Neural cell (in vitro differentiated cells): ENCODE measurements at regions not wholly inside any gene's neighbourhood (a gene's known extent, or its start where the extent isn't known, plus 50 kb on each side); places are given as distances from the start of the nearest gene placed in this dataset.

Source experiments
- H2AFZ ChIP-seq: fragments of 200-600, 300-800 bp; sonication (generic), shearing (Covaris generic); 2 replicates; pipeline ENCODE4 v1.6.0; 2014; ENCODE audit warnings: low read depth, mild to moderate bottlenecking, antibody characterized with exemption, low read length, moderate library complexity
- H3F3A ChIP-seq: fragments of 200-600 bp; shearing (Covaris generic); 2 replicates; pipeline ENCODE4 v1.6.1; 2016; ENCODE audit warnings: mild to moderate bottlenecking, moderate library complexity, mixed read lengths, antibody characterized with exemption, low read length; ENCODE audit not compliant: insufficient read depth, poor library complexity, severe bottlenecking
- H3K27ac ChIP-seq: fragments of 200-600, 300-800 bp; sonication (generic), shearing (Covaris generic); 2 replicates; pipeline ENCODE4 v1.5.1; 2014; ENCODE audit warnings: mild to moderate bottlenecking, low read length, moderate library complexity
- H3K27me3 ChIP-seq: fragments of 300-800, 200-600 bp; sonication (generic), shearing (Covaris generic); 2 replicates; pipeline ENCODE4 v1.6.0; 2014; ENCODE audit warnings: mild to moderate bottlenecking, low read depth, low read length, moderate library complexity; ENCODE audit not compliant: insufficient read depth
- H3K36me3 ChIP-seq: fragments of 300-800, 200-600 bp; sonication (generic), shearing (Covaris generic); 2 replicates; pipeline ENCODE4 v1.5.1; 2014; ENCODE audit warnings: mild to moderate bottlenecking, antibody characterized with exemption, low read length, moderate library complexity; ENCODE audit not compliant: insufficient read depth
- H3K4me2 ChIP-seq: fragments of 300-800, 200-600 bp; sonication (generic), shearing (Covaris generic); 2 replicates; pipeline ENCODE4 v1.6.0; 2014; ENCODE audit warnings: mild to moderate bottlenecking, low read length
- H3K4me3 ChIP-seq: fragments of 300-800, 200-600 bp; sonication (generic), shearing (Covaris generic); 2 replicates; pipeline ENCODE4 v1.5.1; 2014; ENCODE audit warnings: mild to moderate bottlenecking, low read length, moderate library complexity
- H3K79me2 ChIP-seq: fragments of 200-600 bp; shearing (Covaris generic); replicated peaks from 2 replicates; pipeline ENCODE4 v1.6.0; 2014; ENCODE audit warnings: mild to moderate bottlenecking, low read length, moderate library complexity; ENCODE audit not compliant: insufficient read depth
- H3K9ac ChIP-seq: fragments of 300-800, 200-600 bp; sonication (generic), shearing (Covaris generic); 2 replicates; pipeline ENCODE4 v1.6.1; 2016; ENCODE audit warnings: mild to moderate bottlenecking, low read length, mixed read lengths
- H3K9me2 ChIP-seq: fragments of 200-600 bp; shearing (Covaris generic); 2 replicates; pipeline ENCODE4 v1.6.1; 2016; ENCODE audit warnings: mild to moderate bottlenecking, low read length, mixed read lengths; ENCODE audit not compliant: insufficient read depth
- H3K9me3 ChIP-seq: fragments of 200-600, 300-800 bp; sonication (generic), shearing (Covaris generic); 2 replicates; pipeline ENCODE4 v1.6.1; 2016; ENCODE audit warnings: mild to moderate bottlenecking, mixed run types, low read length, moderate library complexity, mixed read lengths
- H4K20me1 ChIP-seq: fragments of 200-600 bp; shearing (Covaris generic); 2 replicates; pipeline ENCODE4 v1.6.1; 2016; ENCODE audit warnings: mild to moderate bottlenecking, mixed run types; ENCODE audit not compliant: insufficient read depth
- EP300 ChIP-seq: fragments of 450-650 bp; conservative IDR thresholded peaks from 2 replicates; pipeline ENCODE4 v1.6.1; 2014; ENCODE audit warnings: antibody characterized with exemption, mild to moderate bottlenecking, moderate library complexity; ENCODE audit not compliant: poor library complexity, severe bottlenecking
- EZH2 ChIP-seq: fragments of 200-600, 300-800 bp; shearing (Covaris generic), sonication (generic); IDR thresholded peaks from 2 replicates; pipeline ENCODE4 v1.6.1; 2014; ENCODE audit warnings: antibody characterized with exemption, low read length, borderline replicate concordance, mild to moderate bottlenecking; ENCODE audit not compliant: insufficient read depth, poor library complexity, severe bottlenecking
- MXI1 ChIP-seq: fragments of 450-650 bp; conservative IDR thresholded peaks from 2 replicates; pipeline ENCODE4 v1.6.1; 2014; ENCODE audit warnings: antibody characterized with exemption, mild to moderate bottlenecking; ENCODE audit not compliant: poor library complexity, severe bottlenecking
- POLR2AphosphoS5 ChIP-seq: IDR thresholded peaks from 2 replicates; pipeline ENCODE4 v1.6.1; 2012
- RAD21 ChIP-seq: fragments of 450-650 bp; conservative IDR thresholded peaks from 2 replicates; pipeline ENCODE4 v1.6.1; 2014; ENCODE audit warnings: antibody characterized with exemption, mild to moderate bottlenecking, moderate library complexity
- SMC3 ChIP-seq: fragments of 450-650 bp; conservative IDR thresholded peaks from 2 replicates; pipeline ENCODE4 v1.6.1; 2014; ENCODE audit warnings: antibody characterized with exemption, mild to moderate bottlenecking, moderate library complexity; ENCODE audit not compliant: poor library complexity
- TAF1 ChIP-seq: IDR thresholded peaks from 2 replicates; pipeline ENCODE4 v1.6.1; 2012; ENCODE audit warnings: low read depth
- TF ChIP-seq, protein P1 (sequence below): fragments of 450-650 bp; IDR thresholded peaks from 2 replicates; pipeline ENCODE4 v1.5.1; 2014; ENCODE audit warnings: antibody characterized with exemption, mild to moderate bottlenecking, moderate library complexity; ENCODE audit not compliant: poor library complexity, severe bottlenecking
- TF ChIP-seq, protein P2 (sequence below): IDR thresholded peaks from 2 replicates; pipeline ENCODE4 v1.6.1; 2012; ENCODE audit warnings: borderline replicate concordance

DNA sequence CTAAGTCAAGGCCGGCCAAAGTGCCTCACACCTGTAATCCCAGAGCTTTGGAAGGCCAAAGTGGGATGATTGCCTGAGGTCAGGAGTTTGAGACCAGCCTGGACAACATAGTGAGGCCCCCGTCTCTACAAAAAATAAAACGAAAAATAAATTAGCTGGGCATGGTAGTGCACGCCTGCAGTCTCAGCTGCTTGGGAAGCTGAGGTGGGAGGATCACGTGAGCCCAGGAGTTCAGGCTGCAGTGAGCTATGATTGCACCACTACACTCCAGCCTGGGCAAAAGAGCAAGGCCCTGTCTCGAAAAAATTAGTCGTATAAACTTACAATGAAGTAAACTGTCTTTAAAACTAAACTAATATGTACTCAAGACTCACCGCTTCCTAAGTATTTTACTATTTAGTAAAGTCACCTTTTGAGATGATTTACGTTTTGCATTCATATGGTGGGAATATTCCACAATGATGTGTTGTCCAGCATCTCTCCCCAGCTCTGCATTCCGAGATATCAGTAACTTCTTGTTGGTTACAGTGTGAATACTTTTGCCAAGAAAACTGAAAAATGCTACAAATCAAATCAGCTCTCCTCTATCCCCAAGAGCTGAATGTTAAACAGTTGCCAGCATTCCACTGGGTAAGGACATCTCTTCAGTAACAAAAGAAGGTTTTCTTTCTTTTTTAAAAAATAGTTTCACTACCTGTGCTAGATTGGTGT lies 84.9 kb upstream of the C21orf91 start:
- Histone ChIP-seq H3K27me3 (no peaks in the 10 kb centered on the region), H3K4me2 (no peak overlapping the region), H3K4me3 (no peak overlapping the region), H3K9me2 (no peaks in the 10 kb centered on the region), H3K79me2 (no peaks in the 10 kb centered on the region), H3K9me3 (no peaks in the 10 kb centered on the region), H3F3A (no peaks in the 10 kb centered on the region), H3K27ac (no peak overlapping the region), H3K9ac (no peak overlapping the region), H3K36me3 (no peaks in the 10 kb centered on the region), H2AFZ (no peak overlapping the region), H4K20me1 (no peaks in the 10 kb centered on the region)
- TF ChIP-seq MXI1 (no peak), EP300 (no peak), RAD21 (no peak), TAF1 (no peak), EZH2 (no peak), POLR2AphosphoS5 (no peak), SMC3 (no peak)
- TF ChIP-seq, protein P1, sequence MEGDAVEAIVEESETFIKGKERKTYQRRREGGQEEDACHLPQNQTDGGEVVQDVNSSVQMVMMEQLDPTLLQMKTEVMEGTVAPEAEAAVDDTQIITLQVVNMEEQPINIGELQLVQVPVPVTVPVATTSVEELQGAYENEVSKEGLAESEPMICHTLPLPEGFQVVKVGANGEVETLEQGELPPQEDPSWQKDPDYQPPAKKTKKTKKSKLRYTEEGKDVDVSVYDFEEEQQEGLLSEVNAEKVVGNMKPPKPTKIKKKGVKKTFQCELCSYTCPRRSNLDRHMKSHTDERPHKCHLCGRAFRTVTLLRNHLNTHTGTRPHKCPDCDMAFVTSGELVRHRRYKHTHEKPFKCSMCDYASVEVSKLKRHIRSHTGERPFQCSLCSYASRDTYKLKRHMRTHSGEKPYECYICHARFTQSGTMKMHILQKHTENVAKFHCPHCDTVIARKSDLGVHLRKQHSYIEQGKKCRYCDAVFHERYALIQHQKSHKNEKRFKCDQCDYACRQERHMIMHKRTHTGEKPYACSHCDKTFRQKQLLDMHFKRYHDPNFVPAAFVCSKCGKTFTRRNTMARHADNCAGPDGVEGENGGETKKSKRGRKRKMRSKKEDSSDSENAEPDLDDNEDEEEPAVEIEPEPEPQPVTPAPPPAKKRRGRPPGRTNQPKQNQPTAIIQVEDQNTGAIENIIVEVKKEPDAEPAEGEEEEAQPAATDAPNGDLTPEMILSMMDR = no peak
- TF ChIP-seq, protein P2, sequence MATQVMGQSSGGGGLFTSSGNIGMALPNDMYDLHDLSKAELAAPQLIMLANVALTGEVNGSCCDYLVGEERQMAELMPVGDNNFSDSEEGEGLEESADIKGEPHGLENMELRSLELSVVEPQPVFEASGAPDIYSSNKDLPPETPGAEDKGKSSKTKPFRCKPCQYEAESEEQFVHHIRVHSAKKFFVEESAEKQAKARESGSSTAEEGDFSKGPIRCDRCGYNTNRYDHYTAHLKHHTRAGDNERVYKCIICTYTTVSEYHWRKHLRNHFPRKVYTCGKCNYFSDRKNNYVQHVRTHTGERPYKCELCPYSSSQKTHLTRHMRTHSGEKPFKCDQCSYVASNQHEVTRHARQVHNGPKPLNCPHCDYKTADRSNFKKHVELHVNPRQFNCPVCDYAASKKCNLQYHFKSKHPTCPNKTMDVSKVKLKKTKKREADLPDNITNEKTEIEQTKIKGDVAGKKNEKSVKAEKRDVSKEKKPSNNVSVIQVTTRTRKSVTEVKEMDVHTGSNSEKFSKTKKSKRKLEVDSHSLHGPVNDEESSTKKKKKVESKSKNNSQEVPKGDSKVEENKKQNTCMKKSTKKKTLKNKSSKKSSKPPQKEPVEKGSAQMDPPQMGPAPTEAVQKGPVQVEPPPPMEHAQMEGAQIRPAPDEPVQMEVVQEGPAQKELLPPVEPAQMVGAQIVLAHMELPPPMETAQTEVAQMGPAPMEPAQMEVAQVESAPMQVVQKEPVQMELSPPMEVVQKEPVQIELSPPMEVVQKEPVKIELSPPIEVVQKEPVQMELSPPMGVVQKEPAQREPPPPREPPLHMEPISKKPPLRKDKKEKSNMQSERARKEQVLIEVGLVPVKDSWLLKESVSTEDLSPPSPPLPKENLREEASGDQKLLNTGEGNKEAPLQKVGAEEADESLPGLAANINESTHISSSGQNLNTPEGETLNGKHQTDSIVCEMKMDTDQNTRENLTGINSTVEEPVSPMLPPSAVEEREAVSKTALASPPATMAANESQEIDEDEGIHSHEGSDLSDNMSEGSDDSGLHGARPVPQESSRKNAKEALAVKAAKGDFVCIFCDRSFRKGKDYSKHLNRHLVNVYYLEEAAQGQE = no peak

DNA sequence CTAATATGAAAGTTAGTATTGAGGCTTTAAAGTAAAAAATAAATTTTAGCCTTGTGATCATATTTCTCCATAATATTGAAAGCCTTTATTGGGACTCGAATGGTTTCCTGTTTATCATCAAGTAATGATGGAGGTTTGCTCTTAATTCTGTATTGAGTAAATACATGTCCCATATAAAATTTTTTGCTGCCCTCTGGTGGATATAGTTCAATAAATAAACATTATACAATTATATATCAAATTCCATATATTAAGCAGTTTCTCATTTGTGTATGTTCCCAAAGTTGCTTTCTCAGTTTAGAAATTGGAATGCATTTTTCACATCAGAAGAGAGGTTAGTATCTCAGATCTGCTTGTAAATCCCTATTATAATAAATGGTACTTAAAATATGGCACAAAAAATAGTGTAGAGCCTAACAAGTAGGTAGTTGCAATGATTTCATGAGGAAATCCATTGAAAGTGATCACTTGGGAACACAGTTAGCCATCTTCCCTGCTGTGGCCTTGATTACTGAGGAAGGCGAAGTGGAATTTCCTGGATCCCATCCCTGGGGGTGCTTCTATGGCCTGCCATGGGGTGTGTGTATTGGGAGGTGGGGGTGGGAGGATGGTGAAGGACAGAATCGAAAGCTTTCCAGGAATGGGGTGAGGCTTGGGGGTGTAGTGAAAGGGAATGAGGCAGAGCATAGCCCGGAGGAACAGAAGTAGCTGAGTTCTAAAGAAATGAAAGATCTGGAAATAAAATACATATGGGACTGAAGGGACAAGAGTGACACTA lies 84.1 kb upstream of the C21orf91 start:
- H3K27ac ChIP-seq = no peak overlapping the region
- no peaks in the 10 kb centered on the region for H3K9me2 ChIP-seq
- H4K20me1 ChIP-seq = no peaks in the 10 kb centered on the region
- H3K79me2 ChIP-seq = no peaks in the 10 kb centered on the region
- TF ChIP-seq, protein P1 = peak; percentile 58
- TF ChIP-seq MXI1 (no peak), POLR2AphosphoS5 (no peak), SMC3 (peak; percentile 75), RAD21 (peak; percentile 62), EP300 (no peak)
- H3K4me3 ChIP-seq = no peak overlapping the region
- H2AFZ ChIP-seq = no peak overlapping the region
- H3K9me3 ChIP-seq = no peaks in the 10 kb centered on the region
- H3F3A ChIP-seq = no peaks in the 10 kb centered on the region
- no peaks in the 10 kb centered on the region for H3K27me3 ChIP-seq
- no peak overlapping the region for H3K9ac ChIP-seq
- no peaks in the 10 kb centered on the region for H3K36me3 ChIP-seq
- H3K4me2 ChIP-seq = no peak overlapping the region
